ENCODE measurements at regions not wholly inside any gene's neighbourhood (a gene's known extent, or its start where the extent isn't known, plus 50 kb on each side); places are given as distances from the start of the nearest gene placed in this dataset.

GRCh38 chr16:72295914-72296313 is 124.0 kb upstream of the PMFBP1 start:
- Histone ChIP-seq H4K91ac (replicated peaks; ENCODE audit: insufficient read length, low read length) (no peak overlapping the region), H2AK5ac (ENCODE audit: low read depth, low read length) (no peak overlapping the region), H3K18ac (ENCODE audit: extremely low read depth, low read length) (no peak overlapping the region), H3K36me3 (ENCODE audit: control insufficient read depth in 2 of 4, insufficient read depth in 4 of 4, low read length in 3 of 4) (peaks cover 0 to under 1% (median 0%) of the 10 kb centered on the region in 4 experiments; a peak in 2 of 8 replicates), H3K79me1 (ENCODE audit: low read depth, low read length) (no peaks in the 10 kb centered on the region), H3K79me2 (ENCODE audit: control insufficient read depth in 1 of 2, insufficient read depth in 2 of 2, low read length in 2 of 2) (no peaks in the 10 kb centered on the region), H3K27me3 (replicated peaks in 1 of 4; ENCODE audit: control insufficient read depth in 3 of 4, extremely low read depth in 1 of 4, insufficient read depth in 3 of 4, low read length in 3 of 4) (no peaks in the 10 kb centered on the region), H3K23ac (ENCODE audit: insufficient read length) (no peak overlapping the region), H3K27ac (ENCODE audit: low read depth, low read length) (no peak overlapping the region), H3K9me3 (ENCODE audit: insufficient read depth in 2 of 2, low read depth in 1 of 2, low read length in 1 of 2) (no peaks in the 10 kb centered on the region), H3K4me1 (replicated peaks in 1 of 4; ENCODE audit: control insufficient read depth in 3 of 4, insufficient read depth in 4 of 4, low read length in 3 of 4) (no peaks in the 10 kb centered on the region), H3K4ac (replicated peaks; ENCODE audit: insufficient read length, low read depth, low read length) (no peak overlapping the region), H4K20me1 (replicated peaks in 1 of 2; ENCODE audit: control insufficient read depth in 1 of 2, insufficient read depth in 2 of 2, low read length in 2 of 2) (no peaks in the 10 kb centered on the region), H4K8ac (ENCODE audit: extremely low read depth, insufficient read depth, low read length) (no peak overlapping the region), H3K23me2 (ENCODE audit: low read depth, low read length) (no peaks in the 10 kb centered on the region), H3K14ac (ENCODE audit: insufficient read length) (no peak overlapping the region), H2BK15ac (ENCODE audit: low read length) (no peak overlapping the region), H2AFZ (ENCODE audit: low read length) (no peak overlapping the region), H2BK5ac (ENCODE audit: low read depth, low read length) (no peak overlapping the region), H3K4me3 (ENCODE audit: extremely low read depth in 1 of 4, insufficient read depth in 2 of 4, low read depth in 3 of 4, low read length in 4 of 4) (no peak overlapping the region), H4K5ac (ENCODE audit: insufficient read length, low read depth, low read length) (no peak overlapping the region), H3K56ac (replicated peaks; ENCODE audit: insufficient read length, low read depth, low read length) (peak overlapping the region; percentile 26), H2BK12ac (ENCODE audit: low read depth, low read length) (no peak overlapping the region), H3K4me2 (ENCODE audit: insufficient read depth in 1 of 2, low read depth in 2 of 2, low read length in 2 of 2) (no peak overlapping the region), H3K9ac (replicated peaks in 1 of 4; ENCODE audit: extremely low read depth in 1 of 4, low read depth in 3 of 4, low read length in 3 of 4) (no peak overlapping the region), H2BK120ac (replicated peaks; ENCODE audit: low read depth, low read length) (no peak overlapping the region), H2BK20ac (ENCODE audit: low read length) (no peak overlapping the region)
- FAIRE-seq (no peak), DNase-seq (ENCODE audit: low read depth in 1 of 2, low spot score in 2 of 2) (no peak)
- ChIA-PET CTCF (ENCODE audit: partially characterized antibody) (no interaction called here), POLR2A (ENCODE audit: partially characterized antibody) (no interaction called here)
- TF ChIP-seq HDAC6 (IDR thresholded peaks at IDR 0.05; ENCODE audit: low read depth, low read length), result no peak
- TF ChIP-seq TBP (IDR thresholded peaks at IDR 0.05; ENCODE audit: low read depth, low read length), result no peak
